ENCODE measurements at regions not wholly inside any gene's neighbourhood (a gene's known extent, or its start where the extent isn't known, plus 50 kb on each side); places are given as distances from the start of the nearest gene placed in this dataset.

GRCh38 chr21:32216293-32216692, 62.6 kb downstream of the MIS18A start:
- Histone ChIP-seq H3K27me3 (no peaks in the 10 kb centered on the region), H3K4me3 (no peak overlapping the region), H3K9me3 (no peaks in the 10 kb centered on the region), H3K36me3 (no peaks in the 10 kb centered on the region), H3K27ac (no peak overlapping the region), H3K4me1 (ENCODE audit: insufficient read depth) (no peaks in the 10 kb centered on the region)
- no peak for DNase-seq
- TF ChIP-seq CTCF (IDR thresholded peaks at IDR 0.05) (no peak), POLR2A (IDR thresholded peaks at IDR 0.05) (no peak), EP300 (IDR thresholded peaks at IDR 0.05) (no peak)
- intact Hi-C loops (cut with DNase I), result no loop called here

DNA sequence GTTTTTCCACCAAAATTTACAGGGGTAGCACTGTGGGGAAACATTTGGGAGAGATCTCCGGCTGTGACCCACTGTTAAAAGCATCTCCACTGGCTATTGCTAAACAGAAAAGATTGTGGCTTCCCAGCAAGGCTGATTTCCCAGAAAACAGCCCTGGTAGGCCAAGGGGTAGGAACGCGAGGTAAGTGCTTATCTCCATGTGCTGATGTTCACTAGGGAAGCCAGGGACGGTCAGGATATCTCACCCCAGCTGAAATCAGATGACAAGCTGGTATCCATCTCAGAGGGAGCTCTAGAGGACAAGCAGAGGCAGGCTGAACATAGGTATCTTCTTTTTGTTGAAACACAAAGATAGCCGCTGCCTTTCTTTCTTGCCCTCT, 63.6 kb downstream of the MIS18A start:
- Histone ChIP-seq H3K4me1 (ENCODE audit: insufficient read depth) (no peaks in the 10 kb centered on the region), H3K4me3 (no peak overlapping the region), H3K27me3 (no peaks in the 10 kb centered on the region), H3K27ac (no peak overlapping the region), H3K36me3 (no peaks in the 10 kb centered on the region), H3K9me3 (no peaks in the 10 kb centered on the region)
- 47 to 57% (median 54%) methylated on average over 5 of the region's 5 CpGs for WGBS, 3 donors
- no peak for DNase-seq
- TF ChIP-seq POLR2A (IDR thresholded peaks at IDR 0.05), result no peak
- no peak for TF ChIP-seq EP300 (IDR thresholded peaks at IDR 0.05)
- TF ChIP-seq CTCF (IDR thresholded peaks at IDR 0.05), result no peak
- intact Hi-C loops (cut with DNase I), result no loop called here

GRCh38 chr21:32214654-32215305, 64.1 kb downstream of the MIS18A start:
- no peak for TF ChIP-seq CTCF (IDR thresholded peaks at IDR 0.05)
- no peak for TF ChIP-seq POLR2A (IDR thresholded peaks at IDR 0.05)
- TF ChIP-seq EP300 (IDR thresholded peaks at IDR 0.05), result no peak
- 70 to 77% (median 76%) methylated on average over 5 of the region's 5 CpGs for WGBS, 3 donors
- Histone ChIP-seq H3K4me1 (ENCODE audit: insufficient read depth) (no peaks in the 10 kb centered on the region), H3K27ac (no peak overlapping the region), H3K27me3 (no peaks in the 10 kb centered on the region), H3K9me3 (no peaks in the 10 kb centered on the region), H3K36me3 (no peaks in the 10 kb centered on the region), H3K4me3 (no peak overlapping the region)
- intact Hi-C loops (cut with DNase I), result no loop called here
- no peak for DNase-seq

DNA sequence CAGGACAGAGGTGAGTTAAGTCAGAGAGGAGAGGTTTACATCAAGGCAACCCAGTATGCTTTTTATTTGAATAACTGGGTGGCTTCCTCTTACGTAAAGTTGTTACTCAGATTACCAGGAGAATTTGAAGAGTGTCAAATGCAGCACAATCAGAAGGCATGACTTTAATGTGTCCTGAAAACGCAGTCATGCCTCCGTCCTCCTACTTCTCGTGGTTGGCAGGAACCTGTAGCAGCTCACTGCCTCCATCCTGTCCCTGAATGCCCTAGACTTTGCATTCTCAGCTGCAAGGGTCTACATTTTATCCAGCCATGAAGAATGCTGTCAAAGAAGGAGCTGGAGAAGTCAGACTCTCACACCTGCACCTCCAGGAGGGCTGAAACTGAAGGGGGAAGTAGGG, 66.7 kb downstream of the MIS18A start:
- 79 to 90% (median 83%) methylated on average over 4 of the region's 4 CpGs for WGBS, 3 donors
- H3K36me3 ChIP-seq, result no peaks in the 10 kb centered on the region
- TF ChIP-seq POLR2A (IDR thresholded peaks at IDR 0.05) (no peak), EP300 (IDR thresholded peaks at IDR 0.05) (no peak), CTCF (IDR thresholded peaks at IDR 0.05) (no peak)
- DNase-seq, result no peak
- H3K9me3 ChIP-seq, result no peaks in the 10 kb centered on the region
- intact Hi-C loops (cut with DNase I), result no loop called here
- no peaks in the 10 kb centered on the region for H3K27me3 ChIP-seq
- no peaks in the 10 kb centered on the region for H3K4me1 ChIP-seq (ENCODE audit: insufficient read depth)
- no peak overlapping the region for H3K4me3 ChIP-seq
- H3K27ac ChIP-seq, result no peak overlapping the region

Data from ovary (tissue), 7 donors.